Naive thymus-derived CD4-positive, alpha-beta T cell (primary cell): ENCODE measurements at regions not wholly inside any gene's neighbourhood (a gene's known extent, or its start where the extent isn't known, plus 50 kb on each side); places are given as distances from the start of the nearest gene placed in this dataset.
"Not testable (repeated sequence)": the region's sequence is repeated elsewhere in the genome, so short reads cannot be mapped to it uniquely, and the experiment has no call there.

ENCODE experiments used
- ATAC-seq: fragments of 150-1000 bp; cut with Tn5 transposase; 2 replicates; pipeline ENCODE4 v1.10.0; 2021; ENCODE audit warnings: mild to moderate bottlenecking, moderate library complexity
- CTCF ChIA-PET: fragments of 350-600 bp; sonication (Branson Sonifier 250); formaldehyde crosslinking; loops from one replicate; lab custom pipeline; 2021; ENCODE audit warnings: antibody characterized with exemption; lab: Charles Lee
- POLR2A ChIA-PET: fragments of 350-600 bp; sonication (Branson Sonifier 250); formaldehyde crosslinking; loops from one replicate; lab custom pipeline; 2021; ENCODE audit warnings: antibody characterized with exemption, inconsistent platforms; lab: Charles Lee
- DNase-seq, 9 donors: peaks; one replicate each; pipeline versions ENCODE4 v3.0.0 to v3.0.0-alpha.2; 2020 to 2022; ENCODE audit warnings: mixed read lengths in 1 of 9
- H3K27ac ChIP-seq: one replicate; pipeline ENCODE4 v1.7.0; 2013; ENCODE audit warnings: mild to moderate bottlenecking, low read depth, low read length, moderate library complexity
- H3K27me3 ChIP-seq, 2 donors: one replicate each; pipeline ENCODE4 v1.7.0; 2013; ENCODE audit warnings: low read length in 2 of 2, mild to moderate bottlenecking in 2 of 2, moderate library complexity in 2 of 2; ENCODE audit not compliant: control insufficient read depth in 2 of 2, insufficient read depth in 2 of 2
- H3K36me3 ChIP-seq, 3 experiments: 1 replicate in 2 of 3; 2 replicates in 1 of 3; pipeline ENCODE4 v1.7.0; 2013; ENCODE audit warnings: low read length in 3 of 3, mild to moderate bottlenecking in 3 of 3, moderate library complexity in 1 of 3; ENCODE audit not compliant: insufficient read depth in 3 of 3, control insufficient read depth in 2 of 3
- H3K4me1 ChIP-seq, 2 donors: one replicate each; pipeline ENCODE4 v1.7.0; 2013; ENCODE audit warnings: low read length in 2 of 2, mild to moderate bottlenecking in 2 of 2, moderate library complexity in 1 of 2; ENCODE audit not compliant: control insufficient read depth in 2 of 2, insufficient read depth in 2 of 2
- H3K4me3 ChIP-seq: 2 replicates; pipeline ENCODE4 v1.7.0; 2013; ENCODE audit warnings: mild to moderate bottlenecking, low read length
- H3K9me3 ChIP-seq, 3 experiments: 1 replicate in 2 of 3; 2 replicates in 1 of 3; pipeline ENCODE4 v1.7.0; 2013; ENCODE audit warnings: low read length in 3 of 3; ENCODE audit not compliant: control insufficient read depth in 2 of 3
- H3K27ac Mint-ChIP-seq, 9 donors: one replicate each; pipeline ENCODE4 v1.8.0; 2020 to 2022; ENCODE audit warnings: mixed read lengths in 9 of 9, mild to moderate bottlenecking in 8 of 9, moderate library complexity in 5 of 9, inconsistent platforms in 2 of 9
- H3K27me3 Mint-ChIP-seq, 5 donors: one replicate each; pipeline ENCODE4 v1.8.0; 2021 to 2022; ENCODE audit warnings: mixed read lengths in 5 of 5, mild to moderate bottlenecking in 1 of 5
- H3K36me3 Mint-ChIP-seq, 5 donors: one replicate each; pipeline ENCODE4 v1.8.0; 2020 to 2022; ENCODE audit warnings: mixed read lengths in 5 of 5, mild to moderate bottlenecking in 3 of 5, inconsistent platforms in 1 of 5
- H3K4me1 Mint-ChIP-seq, 7 donors: one replicate each; pipeline ENCODE4 v1.8.0; 2020 to 2022; ENCODE audit warnings: mixed read lengths in 7 of 7, mild to moderate bottlenecking in 3 of 7, inconsistent platforms in 1 of 7
- H3K4me3 Mint-ChIP-seq, 10 donors: one replicate each; pipeline ENCODE4 v1.8.0; 2020 to 2022; ENCODE audit warnings: mild to moderate bottlenecking in 10 of 10, mixed read lengths in 10 of 10, moderate library complexity in 6 of 10, inconsistent platforms in 2 of 10
- H3K9me3 Mint-ChIP-seq, 11 donors: one replicate each; pipeline ENCODE4 v1.8.0; 2020 to 2022; ENCODE audit warnings: mixed read lengths in 11 of 11, mild to moderate bottlenecking in 4 of 11, inconsistent platforms in 1 of 11, moderate library complexity in 1 of 11
- intact Hi-C, 2 donors: fragments of 100-400 bp; cut with micrococcal nuclease; formaldehyde crosslinking; loops; one replicate each; pipeline ENCODE4 v1.15.1; 2023

DNA sequence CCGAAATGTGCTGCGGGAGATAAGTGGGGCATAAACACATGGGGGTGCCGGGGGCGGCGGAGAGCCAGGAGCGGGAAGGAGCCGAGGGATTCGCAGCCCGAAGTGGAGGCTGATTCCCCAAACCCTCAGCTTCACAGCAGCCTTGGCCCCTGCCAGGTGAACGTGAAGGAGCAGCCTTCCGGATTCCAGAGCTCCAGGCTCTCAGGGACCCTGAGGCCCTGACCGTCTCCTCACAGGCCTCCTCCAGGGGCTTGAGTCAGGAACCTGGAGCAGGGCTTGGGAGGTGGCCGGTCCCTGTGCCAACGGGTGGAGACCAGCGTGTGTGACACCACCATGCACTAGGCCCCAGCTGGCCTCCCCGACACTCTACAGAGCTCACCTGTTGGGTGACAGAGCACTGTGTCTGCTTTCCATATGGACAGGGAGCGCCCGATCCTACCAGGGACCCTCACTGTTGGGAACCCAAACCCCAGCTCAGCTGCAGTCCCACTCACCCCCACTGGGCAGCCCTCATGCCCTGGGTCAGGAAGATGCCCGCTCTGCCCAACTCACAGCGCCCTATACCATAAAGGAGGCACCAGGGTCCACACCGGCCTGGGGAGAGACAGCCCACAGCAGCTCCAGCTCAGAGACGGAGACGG is 117.6 kb upstream of the OTOS start:
- peaks cover 0 to 11% (median 0%) of the 10 kb centered on the region in 3 experiments for H3K9me3 ChIP-seq
- H3K36me3 ChIP-seq, result no peaks in the 10 kb centered on the region
- peaks cover 0 to 6% (median 0%) of the 10 kb centered on the region in 5 donors for H3K36me3 Mint-ChIP-seq
- H3K4me1 Mint-ChIP-seq, result no peaks in the 10 kb centered on the region
- no peaks in the 10 kb centered on the region for H3K4me1 ChIP-seq
- ChIA-PET CTCF (no interaction called here), POLR2A (no interaction called here)
- H3K9me3 Mint-ChIP-seq, result peaks cover 6 to 21% (median 11%) of the 10 kb centered on the region in 11 donors
- no peak overlapping the region for H3K27ac ChIP-seq
- DNase-seq (no peak), ATAC-seq (no peak)
- H3K27me3 Mint-ChIP-seq, result peaks cover 0 to 15% (median 0%) of the 10 kb centered on the region in 5 donors
- intact Hi-C loops, result no loop called here
- H3K27me3 ChIP-seq, result no peaks in the 10 kb centered on the region
- no peak overlapping the region for H3K4me3 ChIP-seq
- no peak overlapping the region for H3K4me3 Mint-ChIP-seq
- no peak overlapping the region for H3K27ac Mint-ChIP-seq

DNA sequence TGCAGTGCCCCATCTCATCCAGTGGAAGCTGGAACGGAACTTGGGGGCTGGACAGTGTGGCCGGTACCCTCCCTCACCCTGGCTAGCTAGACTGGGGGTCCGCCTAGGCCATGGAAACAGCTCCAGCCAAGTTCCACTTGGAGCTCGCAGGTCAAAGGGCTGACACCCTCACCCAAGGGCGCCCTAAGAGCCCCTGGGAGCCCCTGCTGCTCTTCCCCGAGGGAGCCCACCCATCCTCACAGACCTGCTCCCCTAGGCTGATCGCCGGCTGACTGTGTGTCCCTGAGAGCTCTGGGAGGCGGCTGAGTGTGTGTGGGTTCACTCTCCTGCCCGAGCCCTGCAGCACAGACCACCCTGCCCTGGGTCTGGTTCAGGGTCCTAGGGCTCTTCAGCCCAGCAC is 118.2 kb upstream of the OTOS start:
- Mint-ChIP-seq H3K36me3 (peaks cover 0 to 9% (median under 1%) of the 10 kb centered on the region in 5 donors), H3K4me1 (no peaks in the 10 kb centered on the region), H3K4me3 (no peak overlapping the region), H3K9me3 (peaks cover 10 to 27% (median 17%) of the 10 kb centered on the region in 11 donors), H3K27ac (no peak overlapping the region), H3K27me3 (peaks cover 0 to 10% (median 0%) of the 10 kb centered on the region in 5 donors)
- no peak overlapping the region for H3K27ac ChIP-seq
- no peaks in the 10 kb centered on the region for H3K36me3 ChIP-seq
- DNase-seq (no peak), ATAC-seq (no peak)
- ChIA-PET CTCF (no interaction called here), POLR2A (no interaction called here)
- peaks cover 0 to 15% (median 0%) of the 10 kb centered on the region in 3 experiments for H3K9me3 ChIP-seq
- no peaks in the 10 kb centered on the region for H3K4me1 ChIP-seq
- intact Hi-C loops, result no loop called here
- H3K27me3 ChIP-seq, result no peaks in the 10 kb centered on the region
- no peak overlapping the region for H3K4me3 ChIP-seq

DNA sequence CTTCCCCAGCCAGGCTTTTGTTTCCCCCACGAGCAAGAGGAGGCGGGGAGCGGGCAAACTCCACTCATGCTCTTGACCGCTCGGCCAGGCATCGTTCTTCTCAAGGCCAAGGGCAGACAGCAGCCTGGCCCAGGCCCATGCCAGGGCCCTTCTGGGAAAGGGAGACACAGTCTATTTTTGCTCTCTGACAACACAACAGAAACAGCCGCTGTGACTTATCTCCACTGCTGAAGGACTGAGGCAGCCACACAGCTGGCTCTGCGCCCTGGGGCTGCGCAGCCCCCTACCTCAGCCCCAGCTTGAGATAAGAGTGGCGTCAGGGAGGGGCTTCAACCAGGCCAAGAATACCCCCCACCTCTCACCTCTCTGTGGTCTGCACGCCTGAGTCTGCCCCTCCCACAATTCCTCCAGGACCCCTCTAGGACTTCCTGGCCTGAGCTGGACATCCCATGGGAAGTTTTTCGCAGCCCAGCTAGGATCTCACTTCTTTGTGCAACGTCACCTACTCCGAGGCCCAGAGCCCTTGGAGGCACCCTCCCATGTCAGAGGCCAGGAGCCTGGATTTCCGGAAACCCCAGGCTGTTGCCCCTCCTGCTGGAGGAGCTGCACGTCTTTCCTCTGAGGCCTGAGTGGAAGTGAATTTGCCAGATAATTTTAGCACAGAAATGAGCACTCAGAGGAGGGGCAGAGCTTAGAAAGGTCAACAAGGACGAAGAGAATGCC is 118.9 kb upstream of the OTOS start:
- H3K4me1 ChIP-seq, result no peaks in the 10 kb centered on the region
- no peak overlapping the region for H3K27ac ChIP-seq
- H3K4me3 ChIP-seq, result no peak overlapping the region
- H3K9me3 Mint-ChIP-seq, result peaks cover 11 to 34% (median 20%) of the 10 kb centered on the region in 11 donors
- no peak for DNase-seq
- H3K27me3 ChIP-seq, result no peaks in the 10 kb centered on the region
- H3K27ac Mint-ChIP-seq, result peak overlapping the region in 1 of 9 donors; percentile 6
- peaks cover 0 to 15% (median 0%) of the 10 kb centered on the region in 3 experiments for H3K9me3 ChIP-seq
- H3K4me3 Mint-ChIP-seq, result no peak overlapping the region
- POLR2A ChIA-PET, result no interaction called here
- H3K4me1 Mint-ChIP-seq, result no peaks in the 10 kb centered on the region
- CTCF ChIA-PET, result no interaction called here
- peaks cover 0 to 10% (median 0%) of the 10 kb centered on the region in 5 donors for H3K27me3 Mint-ChIP-seq
- no peaks in the 10 kb centered on the region for H3K36me3 ChIP-seq
- no peak for ATAC-seq
- intact Hi-C loops, result no loop called here
- H3K36me3 Mint-ChIP-seq, result peaks cover 0 to 9% (median 3%) of the 10 kb centered on the region in 5 donors

DNA sequence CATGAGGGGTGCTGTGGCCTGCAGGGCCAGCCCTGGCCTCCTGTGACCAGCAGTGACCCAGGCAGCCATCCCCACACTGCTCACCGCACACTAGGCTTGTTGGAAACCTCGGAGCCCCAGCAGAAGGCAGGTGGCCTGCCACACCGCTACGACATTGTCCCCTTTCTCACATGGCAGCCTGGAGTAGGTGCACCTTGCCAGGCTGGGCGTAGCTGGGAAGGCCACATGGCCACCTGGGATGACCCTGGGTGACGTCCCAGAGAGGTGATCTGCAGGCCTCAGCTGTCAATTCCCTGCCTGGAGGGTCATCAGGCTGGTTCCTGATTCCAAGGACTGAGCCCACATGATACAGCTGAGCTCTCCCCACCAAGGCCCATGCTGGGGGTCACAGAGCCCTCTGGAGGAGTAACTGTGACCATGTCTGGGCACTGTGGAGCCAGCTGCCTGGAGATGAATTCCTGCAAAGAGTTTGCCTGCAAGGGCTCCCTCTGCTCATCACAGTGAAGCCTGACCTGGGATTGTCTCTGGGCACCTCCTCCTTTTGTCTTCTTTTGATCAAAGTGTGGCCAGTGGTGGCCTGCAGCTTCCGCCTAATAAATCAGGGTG is 119.6 kb upstream of the OTOS start:
- Mint-ChIP-seq H3K27ac (no peak overlapping the region), H3K27me3 (peaks cover 0 to 10% (median under 1%) of the 10 kb centered on the region in 5 donors), H3K4me3 (no peak overlapping the region), H3K36me3 (peaks cover 0 to 9% (median 3%) of the 10 kb centered on the region in 5 donors), H3K9me3 (peaks cover 11 to 37% (median 20%) of the 10 kb centered on the region in 11 donors), H3K4me1 (no peaks in the 10 kb centered on the region)
- ChIA-PET CTCF (no interaction called here), POLR2A (no interaction called here)
- ATAC-seq, result no peak
- Histone ChIP-seq H3K36me3 (no peaks in the 10 kb centered on the region), H3K4me3 (no peak overlapping the region), H3K27me3 (no peaks in the 10 kb centered on the region), H3K4me1 (no peaks in the 10 kb centered on the region), H3K27ac (no peak overlapping the region), H3K9me3 (peaks cover 0 to 15% (median 0%) of the 10 kb centered on the region in 3 experiments)
- DNase-seq, result no peak
- intact Hi-C loops, result no loop called here

DNA sequence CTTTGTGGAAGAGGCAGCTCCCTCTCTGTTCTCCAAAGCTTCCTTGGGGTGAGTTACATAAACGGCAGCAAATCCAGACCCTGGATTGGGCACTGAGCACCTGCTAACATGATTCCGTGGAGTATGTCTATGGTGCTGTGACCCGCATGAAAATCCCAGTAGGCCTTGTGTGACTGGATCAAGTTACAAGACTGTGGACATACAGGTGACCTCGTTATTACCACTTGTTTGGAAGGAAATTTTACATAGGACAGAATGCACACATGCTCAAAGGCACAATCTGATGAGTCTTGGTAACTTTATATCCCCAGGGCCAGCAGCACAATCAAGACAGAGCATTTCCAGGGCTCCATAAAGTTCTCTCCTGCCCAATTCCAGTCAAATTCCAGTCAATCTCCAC is 120.2 kb upstream of the OTOS start:
- no peak overlapping the region for H3K4me3 ChIP-seq
- H3K9me3 ChIP-seq, result peaks cover 0 to 15% (median 0%) of the 10 kb centered on the region in 3 experiments
- H3K36me3 Mint-ChIP-seq, result peaks cover 0 to 9% (median 3%) of the 10 kb centered on the region in 5 donors
- CTCF ChIA-PET, result no interaction called here
- no peaks in the 10 kb centered on the region for H3K36me3 ChIP-seq
- no peak for ATAC-seq
- no peaks in the 10 kb centered on the region for H3K4me1 Mint-ChIP-seq
- no peak overlapping the region for H3K27ac Mint-ChIP-seq
- peaks cover 11 to 42% (median 20%) of the 10 kb centered on the region in 11 donors for H3K9me3 Mint-ChIP-seq
- no peaks in the 10 kb centered on the region for H3K4me1 ChIP-seq
- peaks cover 0 to 10% (median 6%) of the 10 kb centered on the region in 5 donors for H3K27me3 Mint-ChIP-seq
- no peak overlapping the region for H3K4me3 Mint-ChIP-seq
- H3K27me3 ChIP-seq, result no peaks in the 10 kb centered on the region
- no peak for DNase-seq
- H3K27ac ChIP-seq, result no peak overlapping the region
- POLR2A ChIA-PET, result no interaction called here
- intact Hi-C loops, result no loop called here

DNA sequence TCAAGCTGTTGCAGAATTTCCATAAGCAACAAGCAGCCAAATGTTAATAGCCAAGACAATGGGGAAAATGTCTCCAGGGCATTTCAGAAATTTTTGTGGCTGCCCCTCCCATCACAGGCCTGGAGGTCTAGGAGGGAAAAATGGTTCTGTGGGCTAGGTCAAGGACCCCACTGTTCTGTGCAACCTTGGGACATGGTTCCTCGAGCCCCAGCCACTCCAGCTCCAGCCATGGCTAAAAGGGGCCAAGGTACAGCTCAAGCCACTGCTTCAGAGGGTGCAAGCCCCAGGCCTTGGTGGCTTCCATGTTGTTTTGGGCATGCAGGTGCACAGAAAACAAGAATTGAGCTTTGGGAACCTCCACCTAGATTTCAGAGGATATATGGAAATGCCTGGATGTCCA is 122.1 kb upstream of the OTOS start:
- H3K4me1 ChIP-seq, H3K4me3 Mint-ChIP-seq, H3K4me3 ChIP-seq, intact Hi-C loops, ATAC-seq, H3K36me3 ChIP-seq, H3K27me3 ChIP-seq, H3K27ac ChIP-seq, CTCF ChIA-PET, H3K27ac Mint-ChIP-seq, H3K4me1 Mint-ChIP-seq, DNase-seq, H3K36me3 Mint-ChIP-seq, POLR2A ChIA-PET: not testable (repeated sequence)
- peaks cover 0 to 15% (median 0%) of the 10 kb centered on the region in 3 experiments for H3K9me3 ChIP-seq
- Mint-ChIP-seq H3K9me3 (peaks cover 11 to 46% (median 20%) of the 10 kb centered on the region in 11 donors), H3K27me3 (peaks cover 0 to 20% (median 14%) of the 10 kb centered on the region in 5 donors)
